ENCODE measurements at regions not wholly inside any gene's neighbourhood (a gene's known extent, or its start where the extent isn't known, plus 50 kb on each side); places are given as distances from the start of the nearest gene placed in this dataset.

- peaks cover 17 to 22% of the 10 kb centered on the region in 2 experiments for H3K9me3 Mint-ChIP-seq
- WGBS (ENCODE audit: extremely low coverage, insufficient read length, low lambda C conversion rate), result no CpG with 5 or more reads among the region's 2 CpGs
- Histone ChIP-seq H3K4me2 (ENCODE audit: insufficient read depth, insufficient read length, low read length) (no peak overlapping the region), H4K91ac (ENCODE audit: insufficient read length, low read depth, low read length) (no peak overlapping the region), H3T11ph (ENCODE audit: low read length) (no peak overlapping the region), H3K56ac (ENCODE audit: insufficient read length, low read depth, low read length) (no peak overlapping the region), H3K79me1 (ENCODE audit: insufficient read depth, low read depth, low read length, poor library complexity, severe bottlenecking) (no peaks in the 10 kb centered on the region), H2BK20ac (ENCODE audit: low read depth, low read length, poor library complexity, severe bottlenecking) (no peak overlapping the region), H2BK15ac (ENCODE audit: low read depth, low read length) (no peak overlapping the region), H3K4me1 (ENCODE audit: insufficient read depth, low read length) (no peaks in the 10 kb centered on the region), H3K27me3 (ENCODE audit: insufficient read depth, low read length) (no peaks in the 10 kb centered on the region), H2AK5ac (ENCODE audit: insufficient read length, low read length) (no peak overlapping the region), H3K27ac (ENCODE audit: insufficient read length, low read depth, low read length) (no peak overlapping the region), H3K4ac (ENCODE audit: low read depth, low read length) (no peak overlapping the region), H2AFZ (ENCODE audit: low read length) (no peak overlapping the region), H2BK12ac (ENCODE audit: insufficient read length, low read depth, low read length) (no peak overlapping the region), H3K79me2 (ENCODE audit: insufficient read depth, low read length) (no peaks in the 10 kb centered on the region), H3K9me3 (ENCODE audit: control insufficient read depth, low read depth, low read length) (no peaks in the 10 kb centered on the region), H4K5ac (ENCODE audit: insufficient read length, low read depth, low read length) (no peak overlapping the region), H3K9ac (ENCODE audit: extremely low read depth, insufficient read length, low read length) (no peak overlapping the region), H4K20me1 (ENCODE audit: control insufficient read depth, insufficient read depth, insufficient read length) (no peaks in the 10 kb centered on the region), H2BK120ac (ENCODE audit: low read depth, low read length, poor library complexity, severe bottlenecking) (no peak overlapping the region), H4K8ac (replicated peaks; ENCODE audit: insufficient read length, low read depth, low read length) (no peak overlapping the region), H3K14ac (ENCODE audit: insufficient read depth, low read length) (no peak overlapping the region), H3K23ac (ENCODE audit: insufficient read length, low read depth, low read length) (no peak overlapping the region), H3K18ac (ENCODE audit: insufficient read length, low read depth, low read length) (no peak overlapping the region), H2BK5ac (ENCODE audit: insufficient read length, low read length) (no peak overlapping the region), H3K23me2 (ENCODE audit: insufficient read length, low read depth, low read length, poor library complexity, severe bottlenecking) (no peaks in the 10 kb centered on the region)
- DNase-seq, result no peak
- no peak overlapping the region for H3K4me3 Mint-ChIP-seq
- H3K36me3 Mint-ChIP-seq (ENCODE audit: insufficient read depth in 1 of 3, low read depth in 3 of 3), result peaks cover 5 to 19% (median 5%) of the 10 kb centered on the region in 3 experiments; a peak in 5 of 7 replicates
- H3K4me1 Mint-ChIP-seq, result peaks cover 4 to 14% of the 10 kb centered on the region in 2 experiments; a peak in 3 of 4 replicates
- H3K27ac Mint-ChIP-seq, result no peak overlapping the region
- TF ChIP-seq CTCF (conservative IDR thresholded peaks at IDR 0.05), result no peak
- H3K27me3 Mint-ChIP-seq (ENCODE audit: low read depth), result peaks cover 34% of the 10 kb centered on the region
These were observed 317.3 kb upstream of the CNR1 start for GRCh38 chr6:88483424-88483823.

All from H9 (cell line).